Endothelial cell of umbilical vein (primary cell): ENCODE measurements at regions not wholly inside any gene's neighbourhood (a gene's known extent, or its start where the extent isn't known, plus 50 kb on each side); places are given as distances from the start of the nearest gene placed in this dataset.

Experiments
- CTCF ChIP-seq, 2 donors: IDR thresholded peaks; 1 replicate in 1 of 2; 2 replicates in 1 of 2; pipeline ENCODE4 v1.5.1; 2011; ENCODE audit warnings: low read length in 2 of 2, mild to moderate bottlenecking in 2 of 2, moderate library complexity in 2 of 2, control low read depth in 1 of 2, inconsistent platforms in 1 of 2, low read depth in 1 of 2; ENCODE audit not compliant: insufficient read depth in 1 of 2; ENCODE audit errors: extremely low read depth in 1 of 2
- EZH2 ChIP-seq: IDR thresholded peaks from 2 replicates; pipeline ENCODE4 v1.6.1; 2012; ENCODE audit warnings: borderline replicate concordance, low read depth, mild to moderate bottlenecking, moderate library complexity, low read length, inconsistent platforms; ENCODE audit not compliant: severe bottlenecking
- FOS ChIP-seq: IDR thresholded peaks from 2 replicates; pipeline ENCODE4 v1.6.1; 2011; ENCODE audit warnings: mild to moderate bottlenecking, low read length, moderate library complexity, borderline replicate concordance; ENCODE audit not compliant: insufficient read depth
- JUN ChIP-seq: IDR thresholded peaks from 2 replicates; pipeline ENCODE4 v1.6.1; 2011; ENCODE audit warnings: borderline replicate concordance, low read depth; ENCODE audit not compliant: insufficient read length, insufficient read depth
- MAX ChIP-seq: IDR thresholded peaks from 2 replicates; pipeline ENCODE4 v1.6.1; 2011; ENCODE audit not compliant: insufficient read depth, insufficient read length
- MYC ChIP-seq: IDR thresholded peaks from one replicate; pipeline ENCODE4 v1.6.1; 2011; ENCODE audit warnings: mild to moderate bottlenecking, low read depth, low read length
- POLR2A ChIP-seq: IDR thresholded peaks from 2 replicates; pipeline ENCODE4 v1.6.1; 2012; ENCODE audit warnings: low read depth, mild to moderate bottlenecking, control low read depth, low read length
- POLR2AphosphoS5 ChIP-seq: IDR thresholded peaks from 2 replicates; pipeline ENCODE4 v1.6.1; 2012; ENCODE audit warnings: low read depth, mild to moderate bottlenecking, control low read depth, low read length, moderate library complexity; ENCODE audit not compliant: insufficient read depth

- TF ChIP-seq EZH2 (no peak), JUN (no peak), CTCF (IDR thresholded peaks at IDR 0.05; ENCODE audit: extremely low read depth in 1 of 2, insufficient read depth in 1 of 2, low read depth in 1 of 2, low read length in 2 of 2) (no peak), POLR2A (no peak), POLR2AphosphoS5 (no peak), MAX (no peak), MYC (no peak), FOS (no peak)
Observed at GRCh38 chr18:69205925-69206324, 194.8 kb upstream of the DOK6 start.
